K562 (cell line): ENCODE measurements at regions not wholly inside any gene's neighbourhood (a gene's known extent, or its start where the extent isn't known, plus 50 kb on each side); places are given as distances from the start of the nearest gene placed in this dataset.

Experiments used
- ATAC-seq: fragments of 200-7000 bp; cut with Tn5 transposase; 3 replicates; pipeline ENCODE4 v1.9.1; 2020; ENCODE audit warnings: moderate library complexity
- BruUV-seq: library from RNA; stranded (reverse); fragments of 400-500 nt; replicated peaks from 2 replicates; lab custom pipeline; 2021; lab: Mats Ljungman, UMichigan
- CTCF ChIA-PET: fragments of 300-600 bp; formaldehyde crosslinking; extraction: SDS; loops from one replicate; lab custom pipeline; 2021; ENCODE audit warnings: low intra/inter-chr PET ratio; lab: Yijun Ruan, JAX
- POLR2A ChIA-PET: fragments of 300-600, 350-650 bp; sonication (Branson Sonifier 250); formaldehyde crosslinking; extraction: SDS; loops from one replicate; lab custom pipeline; 2021; ENCODE audit warnings: antibody characterized with exemption, inconsistent platforms; lab: Yijun Ruan, JAX
- DNase-seq, 4 experiments: peaks; one replicate each; pipeline versions ENCODE4 v3.0.0 to v3.0.0-alpha.2; 2011 to 2018; ENCODE audit warnings: low spot score in 3 of 4, mixed read lengths in 3 of 4; ENCODE audit errors: extremely low read depth in 1 of 4
- FAIRE-seq: peaks from 2 replicates; lab custom pipeline; 2011; peaks lifted over from hg19 to GRCh38; lab: Jason Lieb, UNC
- H2AFZ ChIP-seq: 2 replicates; pipeline ENCODE4 v1.6.0; 2011; ENCODE audit warnings: low read depth, low read length, control low read depth, inconsistent platforms
- H3K27ac ChIP-seq: fragments of 200-600 bp; 3 replicates; pipeline ENCODE4 v1.8.0; 2011; ENCODE audit warnings: low read depth, mild to moderate bottlenecking, control low read depth, inconsistent platforms, low read length, moderate library complexity, mixed read lengths; ENCODE audit errors: extremely low read depth
- H3K27me3 ChIP-seq, 2 experiments: fragments of 300-600 bp in 1 of 2; 2 replicates in 1 of 2; 3 replicates in 1 of 2; pipeline versions ENCODE4 v1.6.0 to v1.8.0; 2011; ENCODE audit warnings: inconsistent platforms in 2 of 2, low read length in 2 of 2, mild to moderate bottlenecking in 1 of 2, mixed read lengths in 1 of 2, moderate library complexity in 1 of 2; ENCODE audit not compliant: control insufficient read depth in 2 of 2, insufficient read depth in 2 of 2
- H3K36me3 ChIP-seq: fragments of 300-600 bp; 3 replicates; pipeline ENCODE4 v1.8.0; 2011; ENCODE audit warnings: mild to moderate bottlenecking, low read length, inconsistent platforms; ENCODE audit not compliant: control insufficient read depth, insufficient read depth
- H3K4me1 ChIP-seq, 2 experiments: fragments of 200-600 bp in 1 of 2; replicated peaks in 1 of 2; 2 replicates in 1 of 2; 3 replicates in 1 of 2; pipeline versions ENCODE4 v1.5.1 to v1.8.0; 2011; ENCODE audit warnings: inconsistent platforms in 2 of 2, low read length in 2 of 2, mild to moderate bottlenecking in 1 of 2, mixed read lengths in 1 of 2, moderate library complexity in 1 of 2; ENCODE audit not compliant: control insufficient read depth in 2 of 2, insufficient read depth in 2 of 2
- H3K4me2 ChIP-seq: 2 replicates; pipeline ENCODE4 v1.6.1; 2011; ENCODE audit warnings: low read length, control low read depth, inconsistent platforms, mixed read lengths; ENCODE audit not compliant: insufficient read depth
- H3K4me3 ChIP-seq: fragments of 200-600 bp; sonication (generic), shearing (Covaris generic); 2 replicates; pipeline ENCODE4 v1.5.1; 2016; ENCODE audit warnings: control low read depth, inconsistent platforms
- H3K79me2 ChIP-seq: fragments of 200-600 bp; 3 replicates; pipeline ENCODE4 v1.8.0; 2011; ENCODE audit warnings: low read length, inconsistent platforms; ENCODE audit not compliant: control insufficient read depth, insufficient read depth
- H3K9ac ChIP-seq, 2 experiments: 2 replicates each; pipeline versions ENCODE4 v1.6.0 to v1.6.1; 2011; ENCODE audit warnings: low read depth in 2 of 2, low read length in 2 of 2, control low read depth in 1 of 2, inconsistent platforms in 1 of 2, mild to moderate bottlenecking in 1 of 2, mixed read lengths in 1 of 2; ENCODE audit not compliant: insufficient read depth in 1 of 2
- H3K9me1 ChIP-seq: one replicate; pipeline ENCODE4 v1.6.0; 2011; ENCODE audit warnings: inconsistent platforms, mild to moderate bottlenecking, low read length, moderate library complexity; ENCODE audit not compliant: control insufficient read depth, insufficient read depth
- H3K9me3 ChIP-seq: replicated peaks from 2 replicates; pipeline ENCODE4 v1.5.1; 2011; ENCODE audit warnings: low read depth, low read length, inconsistent platforms; ENCODE audit not compliant: control insufficient read depth, insufficient read depth
- H4K20me1 ChIP-seq: replicated peaks from 2 replicates; pipeline ENCODE4 v1.6.1; 2011; ENCODE audit warnings: low read length, inconsistent platforms, mixed read lengths; ENCODE audit not compliant: control insufficient read depth, insufficient read depth
- C11orf30 ChIP-seq: fragments of 450-650 bp; IDR thresholded peaks from 2 replicates; pipeline ENCODE4 v1.6.1; 2016; ENCODE audit warnings: low read depth, mild to moderate bottlenecking
- CBFB ChIP-seq: sonication (generic); formaldehyde crosslinking; IDR thresholded peaks from 2 replicates; pipeline ENCODE4 v1.4.0; 2020; ENCODE audit warnings: mild to moderate bottlenecking, missing genetic modification reagents
- EGR1 ChIP-seq: fragments of 450-650 bp; conservative IDR thresholded peaks from 2 replicates; pipeline ENCODE4 v1.6.1; 2017; ENCODE audit warnings: mild to moderate bottlenecking
- MAFF ChIP-seq: IDR thresholded peaks from 2 replicates; pipeline ENCODE4 v1.6.1; 2012; ENCODE audit warnings: low read length, improper control_type of control experiment
- MAFG ChIP-seq: fragments of 450-650 bp; conservative IDR thresholded peaks from 2 replicates; pipeline ENCODE4 v1.6.1; 2016; ENCODE audit warnings: missing genetic modification characterization, missing compliant biosample characterization
- MAFK ChIP-seq: IDR thresholded peaks from 2 replicates; pipeline ENCODE4 v1.6.1; 2011; ENCODE audit warnings: low read length, improper control_type of control experiment
- MYBL2 ChIP-seq, 2 experiments: fragments of 450-650 bp in 1 of 2; sonication (generic) in 1 of 2; formaldehyde crosslinking in 1 of 2; IDR thresholded peaks; 2 replicates each; pipeline versions ENCODE4 v1.6.1 to v1.8.1; 2017 to 2022; ENCODE audit warnings: borderline replicate concordance in 1 of 2, inconsistent platforms in 1 of 2, low read depth in 1 of 2, mild to moderate bottlenecking in 1 of 2, missing genetic modification reagents in 1 of 2, moderate library complexity in 1 of 2
- MYC ChIP-seq, 2 experiments: fragments of 250-450 bp in 1 of 2; sonication (Bioruptor Pico) in 1 of 2; IDR thresholded peaks; 2 replicates each; pipeline versions ENCODE4 v1.5.1 to v1.6.1; 2012 to 2021; ENCODE audit warnings: low read depth in 2 of 2, borderline replicate concordance in 1 of 2, improper control_type of control experiment in 1 of 2, low read length in 1 of 2, mild to moderate bottlenecking in 1 of 2, moderate library complexity in 1 of 2
- PTTG1 ChIP-seq: fragments of 450-650 bp; IDR thresholded peaks from 2 replicates; pipeline ENCODE4 v1.6.1; 2016; ENCODE audit warnings: low read depth, mild to moderate bottlenecking, missing genetic modification characterization, missing compliant biosample characterization
- ZNF316 ChIP-seq: fragments of 450-650 bp; IDR thresholded peaks from 2 replicates; pipeline ENCODE4 v1.6.1; 2016
- WGBS: fragments of 100-300 bp; shearing (Covaris generic); methylation state at CpG from one replicate; pipeline ENCODE4 v1.1.6; 2016; ENCODE audit warnings: low coverage, mixed read lengths; ENCODE audit not compliant: insufficient coverage; ENCODE audit errors: missing lambda C conversion rate; 5-methylcytosine and 5-hydroxymethylcytosine counted together
- in situ Hi-C: fragments of 300-500 bp; cut with MboI; formaldehyde crosslinking; loops from 4 replicates; pipeline ENCODE4 v1.15.0; 2018; ENCODE audit warnings: inconsistent platforms, mixed read lengths
- intact Hi-C: fragments of 100-400 bp; cut with micrococcal nuclease; formaldehyde crosslinking; loops from 2 replicates; pipeline ENCODE4 v1.14.2; 2022
- TF ChIP-seq, protein P1 (sequence below), 2 experiments: fragments of 450-650 bp; formaldehyde crosslinking in 1 of 2; IDR thresholded peaks; 2 replicates each; pipeline versions ENCODE4 v1.4.0 to v1.6.1; 2014 to 2020; ENCODE audit warnings: mild to moderate bottlenecking in 2 of 2, borderline replicate concordance in 1 of 2, low read depth in 1 of 2
- TF ChIP-seq, protein P2 (sequence below): sonication (generic); IDR thresholded peaks from 2 replicates; pipeline ENCODE4 v1.6.1; 2016

DNA sequence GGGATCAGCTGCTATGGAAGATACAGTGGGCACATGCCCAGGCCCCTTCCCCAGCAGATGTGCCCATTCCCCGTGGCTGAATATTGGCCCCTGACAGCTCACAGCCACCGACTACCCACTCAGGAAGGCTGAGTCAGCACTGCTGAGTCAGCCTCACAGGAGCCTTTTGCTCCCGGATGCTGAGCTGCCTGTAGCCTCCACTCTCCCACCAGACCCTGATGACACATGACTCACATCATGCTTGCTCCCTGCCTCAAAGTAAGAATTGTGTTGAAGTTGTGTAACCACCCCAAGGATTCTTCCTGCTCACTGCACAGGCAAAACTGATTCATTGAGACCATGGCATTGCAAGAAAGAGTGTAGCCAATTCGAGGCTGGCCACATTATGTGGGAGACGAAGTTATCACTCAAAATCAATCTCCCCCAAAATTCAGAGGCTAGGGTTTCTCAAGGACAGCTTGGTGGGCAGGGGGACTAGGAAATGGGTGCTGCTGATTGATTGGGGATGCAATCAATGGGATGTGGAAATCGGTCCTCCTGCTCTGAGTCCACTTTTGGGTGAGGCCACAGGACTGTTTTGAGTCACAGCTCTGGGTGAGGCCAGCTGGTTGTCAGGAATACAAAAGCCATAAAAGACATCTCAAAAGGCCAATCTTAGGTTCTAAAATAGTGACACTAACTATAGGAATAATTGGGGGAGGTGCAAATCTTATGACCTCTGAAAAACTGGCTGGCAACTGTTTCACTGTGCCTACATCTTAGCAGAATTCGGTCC lies 556.6 kb upstream of the CDH4 start:
- FAIRE-seq: no peak
- POLR2A ChIA-PET: no interaction called here
- WGBS: 0% methylated on average over 7 of the region's 7 CpGs
- TF ChIP-seq, protein P1, sequence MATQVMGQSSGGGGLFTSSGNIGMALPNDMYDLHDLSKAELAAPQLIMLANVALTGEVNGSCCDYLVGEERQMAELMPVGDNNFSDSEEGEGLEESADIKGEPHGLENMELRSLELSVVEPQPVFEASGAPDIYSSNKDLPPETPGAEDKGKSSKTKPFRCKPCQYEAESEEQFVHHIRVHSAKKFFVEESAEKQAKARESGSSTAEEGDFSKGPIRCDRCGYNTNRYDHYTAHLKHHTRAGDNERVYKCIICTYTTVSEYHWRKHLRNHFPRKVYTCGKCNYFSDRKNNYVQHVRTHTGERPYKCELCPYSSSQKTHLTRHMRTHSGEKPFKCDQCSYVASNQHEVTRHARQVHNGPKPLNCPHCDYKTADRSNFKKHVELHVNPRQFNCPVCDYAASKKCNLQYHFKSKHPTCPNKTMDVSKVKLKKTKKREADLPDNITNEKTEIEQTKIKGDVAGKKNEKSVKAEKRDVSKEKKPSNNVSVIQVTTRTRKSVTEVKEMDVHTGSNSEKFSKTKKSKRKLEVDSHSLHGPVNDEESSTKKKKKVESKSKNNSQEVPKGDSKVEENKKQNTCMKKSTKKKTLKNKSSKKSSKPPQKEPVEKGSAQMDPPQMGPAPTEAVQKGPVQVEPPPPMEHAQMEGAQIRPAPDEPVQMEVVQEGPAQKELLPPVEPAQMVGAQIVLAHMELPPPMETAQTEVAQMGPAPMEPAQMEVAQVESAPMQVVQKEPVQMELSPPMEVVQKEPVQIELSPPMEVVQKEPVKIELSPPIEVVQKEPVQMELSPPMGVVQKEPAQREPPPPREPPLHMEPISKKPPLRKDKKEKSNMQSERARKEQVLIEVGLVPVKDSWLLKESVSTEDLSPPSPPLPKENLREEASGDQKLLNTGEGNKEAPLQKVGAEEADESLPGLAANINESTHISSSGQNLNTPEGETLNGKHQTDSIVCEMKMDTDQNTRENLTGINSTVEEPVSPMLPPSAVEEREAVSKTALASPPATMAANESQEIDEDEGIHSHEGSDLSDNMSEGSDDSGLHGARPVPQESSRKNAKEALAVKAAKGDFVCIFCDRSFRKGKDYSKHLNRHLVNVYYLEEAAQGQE (IDR thresholded peaks at IDR 0.05; ENCODE audit: borderline replicate concordance): no peak
- TF ChIP-seq, protein P1 (CRISPR knock-in tag; IDR thresholded peaks at IDR 0.05; ENCODE audit: low read depth): no peak
- TF ChIP-seq MYC (IDR thresholded peaks at IDR 0.05; ENCODE audit: low read depth, low read length) (no peak), MYC (CRISPR knock-in tag; IDR thresholded peaks at IDR 0.05; ENCODE audit: borderline replicate concordance, low read depth) (no peak), CBFB (no peak), EGR1 (no peak), ZNF316 (peak; percentile 88), MAFG (peak; percentile 69), C11orf30 (peak; percentile 87), MAFK (peak; percentile 74), MAFF (peak; percentile 32; the same call in 1 of the 2 replicates), MYBL2 (IDR thresholded peaks at IDR 0.05; ENCODE audit: low read depth) (no peak), MYBL2 (CRISPR knock-in tag; IDR thresholded peaks at IDR 0.05; ENCODE audit: borderline replicate concordance) (no peak), PTTG1 (tag) (no peak)
- TF ChIP-seq, protein P2, sequence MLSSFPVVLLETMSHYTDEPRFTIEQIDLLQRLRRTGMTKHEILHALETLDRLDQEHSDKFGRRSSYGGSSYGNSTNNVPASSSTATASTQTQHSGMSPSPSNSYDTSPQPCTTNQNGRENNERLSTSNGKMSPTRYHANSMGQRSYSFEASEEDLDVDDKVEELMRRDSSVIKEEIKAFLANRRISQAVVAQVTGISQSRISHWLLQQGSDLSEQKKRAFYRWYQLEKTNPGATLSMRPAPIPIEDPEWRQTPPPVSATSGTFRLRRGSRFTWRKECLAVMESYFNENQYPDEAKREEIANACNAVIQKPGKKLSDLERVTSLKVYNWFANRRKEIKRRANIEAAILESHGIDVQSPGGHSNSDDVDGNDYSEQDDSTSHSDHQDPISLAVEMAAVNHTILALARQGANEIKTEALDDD: no peak

More for the DNA sequence above, 556.6 kb upstream of the CDH4 start:
- Histone ChIP-seq H3K27me3 (no peaks in the 10 kb centered on the region), H3K36me3 (no peaks in the 10 kb centered on the region), H3K4me3 (no peak overlapping the region), H3K9me1 (no peaks in the 10 kb centered on the region), H3K79me2 (no peaks in the 10 kb centered on the region), H2AFZ (no peak overlapping the region), H4K20me1 (no peaks in the 10 kb centered on the region), H3K4me2 (no peak overlapping the region), H3K27ac (no peak overlapping the region), H3K4me1 (no peaks in the 10 kb centered on the region), H3K9me3 (no peaks in the 10 kb centered on the region), H3K9ac (no peak overlapping the region)
- BruUV-seq: no TSS peak
- intact Hi-C loops (no loop called here), in situ Hi-C loops (no loop called here)
- DNase-seq: peak in 1 of 4 experiments; percentile 16
- no peak for ATAC-seq
- CTCF ChIA-PET: no interaction called here
